AG09309 (cell line): ENCODE measurements at regions not wholly inside any gene's neighbourhood (a gene's known extent, or its start where the extent isn't known, plus 50 kb on each side); places are given as distances from the start of the nearest gene placed in this dataset.

Source experiments
- DNase-seq: peaks from one replicate; pipeline ENCODE4 v3.0.0-alpha.2; 2010; ENCODE audit warnings: low read depth
- H3K4me3 ChIP-seq: 2 replicates; pipeline ENCODE4 v1.5.1; 2011; ENCODE audit warnings: mild to moderate bottlenecking, low read depth, low read length, moderate library complexity; ENCODE audit not compliant: control insufficient read depth
- TF ChIP-seq, protein P1 (sequence below): IDR thresholded peaks from 2 replicates; pipeline ENCODE4 v1.5.1; 2011; ENCODE audit warnings: mild to moderate bottlenecking, low read depth, low read length, inconsistent platforms; ENCODE audit not compliant: insufficient read depth, control insufficient read depth; ENCODE audit errors: missing control alignments

DNA sequence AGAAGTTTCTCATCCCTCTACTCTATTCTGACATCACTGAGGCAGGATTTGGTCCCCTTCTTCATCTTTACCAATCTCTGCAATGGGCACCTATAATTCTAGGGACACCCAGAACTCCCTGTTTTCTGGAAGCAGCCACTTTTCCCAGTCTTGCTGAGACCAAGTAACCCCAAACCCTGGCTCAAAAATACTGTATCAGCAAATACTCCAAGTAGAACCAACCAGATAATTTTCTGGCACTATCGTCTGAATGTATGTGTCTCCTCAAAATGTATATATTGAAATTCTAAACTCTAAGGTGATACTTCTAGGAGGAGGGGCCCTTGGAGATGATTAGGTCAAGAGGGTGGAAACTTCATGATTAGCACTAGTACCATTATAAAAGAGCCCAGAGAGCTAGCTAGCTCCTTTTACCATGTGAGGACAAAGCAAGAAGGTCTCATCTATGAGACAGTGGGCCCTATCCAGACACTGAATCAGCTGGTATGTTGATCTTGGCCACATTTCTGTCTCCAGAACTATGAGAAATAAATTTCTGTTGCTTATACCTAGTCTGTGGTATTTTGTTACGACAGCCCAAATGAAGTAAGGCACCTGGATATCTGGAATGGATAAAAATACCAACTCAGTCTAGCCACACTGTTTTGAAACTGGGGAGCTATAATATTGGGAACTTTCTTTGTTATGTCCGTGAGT lies 464.4 kb downstream of the CDH11 start:
- peak; percentile 16 for DNase-seq
- TF ChIP-seq, protein P1, sequence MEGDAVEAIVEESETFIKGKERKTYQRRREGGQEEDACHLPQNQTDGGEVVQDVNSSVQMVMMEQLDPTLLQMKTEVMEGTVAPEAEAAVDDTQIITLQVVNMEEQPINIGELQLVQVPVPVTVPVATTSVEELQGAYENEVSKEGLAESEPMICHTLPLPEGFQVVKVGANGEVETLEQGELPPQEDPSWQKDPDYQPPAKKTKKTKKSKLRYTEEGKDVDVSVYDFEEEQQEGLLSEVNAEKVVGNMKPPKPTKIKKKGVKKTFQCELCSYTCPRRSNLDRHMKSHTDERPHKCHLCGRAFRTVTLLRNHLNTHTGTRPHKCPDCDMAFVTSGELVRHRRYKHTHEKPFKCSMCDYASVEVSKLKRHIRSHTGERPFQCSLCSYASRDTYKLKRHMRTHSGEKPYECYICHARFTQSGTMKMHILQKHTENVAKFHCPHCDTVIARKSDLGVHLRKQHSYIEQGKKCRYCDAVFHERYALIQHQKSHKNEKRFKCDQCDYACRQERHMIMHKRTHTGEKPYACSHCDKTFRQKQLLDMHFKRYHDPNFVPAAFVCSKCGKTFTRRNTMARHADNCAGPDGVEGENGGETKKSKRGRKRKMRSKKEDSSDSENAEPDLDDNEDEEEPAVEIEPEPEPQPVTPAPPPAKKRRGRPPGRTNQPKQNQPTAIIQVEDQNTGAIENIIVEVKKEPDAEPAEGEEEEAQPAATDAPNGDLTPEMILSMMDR: no peak
- H3K4me3 ChIP-seq: no peak overlapping the region

DNA sequence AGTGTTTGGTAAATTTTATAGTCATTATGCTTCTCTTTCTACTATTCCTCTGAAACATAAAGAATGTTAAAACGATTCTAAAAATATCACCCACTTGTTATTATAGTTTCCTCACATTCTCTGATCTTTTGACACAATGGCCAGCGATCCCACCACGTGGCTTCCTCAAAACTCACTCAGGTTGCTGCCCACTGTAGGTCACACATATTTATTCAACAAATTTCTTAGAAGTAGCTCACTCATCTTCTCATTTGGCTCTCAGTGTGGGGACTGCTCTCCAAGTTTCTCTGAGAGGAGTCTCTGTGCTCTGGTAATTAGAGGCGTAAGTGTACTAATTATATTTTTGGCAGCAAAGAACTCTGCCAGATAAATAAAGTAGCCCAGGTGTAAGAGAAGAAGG lies 465.4 kb downstream of the CDH11 start:
- H3K4me3 ChIP-seq: no peak overlapping the region
- TF ChIP-seq, protein P1: no peak
- DNase-seq: no peak

DNA sequence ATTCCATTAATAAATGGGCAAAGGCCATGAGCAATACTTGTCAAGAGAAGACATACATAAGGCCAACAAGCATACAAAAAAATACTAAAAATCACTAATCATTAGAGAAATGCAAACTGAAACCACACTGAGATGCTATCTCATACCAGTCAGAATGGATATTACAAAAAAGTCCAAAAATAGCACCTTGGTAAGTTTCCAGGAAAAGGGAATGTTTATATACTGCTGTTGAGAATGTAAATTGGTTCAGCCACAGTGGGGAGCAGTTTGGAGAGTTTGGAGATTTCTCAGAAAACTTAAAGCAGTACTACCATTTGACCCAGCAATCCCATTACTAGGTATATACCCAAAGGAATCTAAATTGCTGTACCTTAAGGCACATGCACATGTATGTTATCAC lies 467.7 kb downstream of the CDH11 start:
- H3K4me3 ChIP-seq: no peak overlapping the region
- TF ChIP-seq, protein P1: no peak
- no peak for DNase-seq

DNA sequence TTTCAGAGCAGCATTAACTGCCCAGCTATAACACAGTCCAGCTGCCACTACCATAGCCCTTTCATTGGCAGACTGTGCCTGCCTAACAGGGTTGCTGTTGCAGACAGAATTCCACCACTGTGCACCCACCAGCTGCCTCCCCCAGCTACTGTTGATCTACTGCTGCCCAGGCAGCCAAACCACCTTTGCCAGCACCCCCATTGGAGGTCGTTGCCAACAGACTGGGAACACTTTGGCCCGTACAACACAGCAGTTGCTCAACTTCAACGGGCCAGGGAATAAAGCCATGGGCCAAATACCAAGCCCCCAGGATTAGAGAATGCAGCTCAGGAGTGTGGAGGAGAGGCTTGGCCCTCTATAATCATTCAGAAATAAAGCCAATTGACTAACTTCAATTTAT lies 473.6 kb downstream of the CDH11 start:
- DNase-seq: no peak
- H3K4me3 ChIP-seq: no peak overlapping the region
- TF ChIP-seq, protein P1: no peak

DNA sequence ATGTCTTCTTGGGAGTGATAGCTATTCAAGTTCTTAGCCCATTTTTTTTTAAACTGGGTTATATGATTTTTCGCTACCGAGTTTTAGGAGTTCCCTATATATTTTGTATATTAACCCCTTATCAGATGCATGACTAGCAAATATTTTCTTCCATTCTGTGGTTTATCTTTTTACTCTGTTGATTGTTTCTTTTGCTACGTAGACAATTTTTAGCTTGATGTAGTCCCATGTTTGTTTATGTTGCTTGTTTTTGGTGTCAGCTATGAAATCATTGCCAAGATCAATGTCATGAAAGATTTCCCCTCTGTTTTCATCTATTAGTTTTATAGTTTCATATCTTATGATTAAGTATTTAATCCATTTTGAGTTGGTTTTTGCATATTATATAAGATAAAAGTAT lies 480.5 kb downstream of the CDH11 start:
- DNase-seq: no peak
- no peak overlapping the region for H3K4me3 ChIP-seq
- TF ChIP-seq, protein P1: no peak

DNA sequence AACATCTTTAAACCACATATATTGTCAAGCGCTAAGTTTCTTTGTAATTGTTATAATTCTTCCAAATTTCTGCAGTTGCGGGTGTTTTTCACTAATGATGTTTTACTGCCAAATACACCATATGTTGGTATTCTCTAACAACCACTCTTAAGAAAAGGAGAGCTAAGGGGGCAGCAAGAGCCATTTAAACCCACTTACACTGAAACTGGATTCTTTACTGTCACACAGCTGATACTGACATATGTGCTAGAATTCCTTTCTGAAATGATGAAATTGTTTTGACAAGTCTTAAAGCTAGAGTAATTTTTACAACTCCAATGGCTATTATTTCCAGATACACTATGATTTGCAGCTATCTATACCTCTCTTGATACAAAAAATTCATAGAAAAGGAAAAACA lies 483.1 kb downstream of the CDH11 start:
- no peak overlapping the region for H3K4me3 ChIP-seq
- TF ChIP-seq, protein P1: no peak
- no peak for DNase-seq
